Suprapubic skin (tissue), 4 donors: ENCODE measurements at regions not wholly inside any gene's neighbourhood (a gene's known extent, or its start where the extent isn't known, plus 50 kb on each side); places are given as distances from the start of the nearest gene placed in this dataset.

Experiments
- CTCF ChIP-seq, 2 donors: fragments of 200-600 bp in 1 of 2; fragments of 450-650 bp in 1 of 2; sonication (generic) in 1 of 2; IDR thresholded peaks; one replicate each; pipeline ENCODE4 v1.5.1; 2016 to 2019; ENCODE audit warnings: antibody characterized with exemption in 2 of 2, mild to moderate bottlenecking in 1 of 2, moderate library complexity in 1 of 2
- EP300 ChIP-seq: sonication (generic); formaldehyde crosslinking; IDR thresholded peaks from one replicate; pipeline ENCODE4 v1.6.1; 2017; ENCODE audit warnings: antibody characterized with exemption
- POLR2AphosphoS5 ChIP-seq, 3 donors: sonication (generic); formaldehyde crosslinking; IDR thresholded peaks; one replicate each; pipeline ENCODE4 v1.6.1; 2017; ENCODE audit warnings: antibody characterized with exemption in 3 of 3

DNA sequence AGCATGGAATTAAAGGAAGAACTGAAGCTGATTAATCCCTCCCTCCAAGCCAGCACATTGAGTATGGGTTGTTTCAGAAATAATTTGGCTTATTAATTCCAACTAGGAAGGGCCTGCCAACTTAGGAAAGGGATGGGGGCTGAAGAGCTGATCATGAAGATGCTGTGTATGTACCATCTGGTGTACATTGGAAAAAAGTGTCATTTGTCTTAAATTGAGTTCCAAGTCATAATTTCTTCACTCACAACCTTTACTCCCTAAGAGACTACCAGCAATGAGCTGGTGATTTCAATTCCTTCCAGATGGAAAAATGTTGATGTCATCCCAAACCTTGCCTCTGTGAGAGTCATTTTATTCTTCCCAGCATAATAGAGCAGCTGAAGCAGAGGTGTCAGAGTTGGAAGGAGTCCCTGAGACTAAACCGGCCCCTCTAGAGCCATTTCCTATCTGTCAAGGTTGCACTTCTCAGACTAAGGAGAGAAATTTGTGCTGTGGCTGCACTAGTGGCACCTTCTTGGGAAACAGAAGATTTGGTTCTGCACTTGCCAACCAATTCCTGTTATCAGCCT lies 79.4 kb downstream of the GTPBP8 start:
- no peak for TF ChIP-seq CTCF (IDR thresholded peaks at IDR 0.05)
- no peak for TF ChIP-seq EP300
- no peak for TF ChIP-seq POLR2AphosphoS5 (IDR thresholded peaks at IDR 0.05)
